Activated CD4-positive, alpha-beta T cell treated with anti-CD3 and anti-CD28 coated beads for 48 hours (primary cell): ENCODE measurements at regions not wholly inside any gene's neighbourhood (a gene's known extent, or its start where the extent isn't known, plus 50 kb on each side); places are given as distances from the start of the nearest gene placed in this dataset.
"Not testable (repeated sequence)": the region's sequence is repeated elsewhere in the genome, so short reads cannot be mapped to it uniquely, and the experiment has no call there.

ENCODE experiments used
- DNase-seq: peaks from one replicate; pipeline ENCODE4 v3.0.0-alpha.2; 2020

GRCh38 chr2:176781570-176782217 is 430.9 kb upstream of the HNRNPA3 start:
- DNase-seq, result no peak

DNA sequence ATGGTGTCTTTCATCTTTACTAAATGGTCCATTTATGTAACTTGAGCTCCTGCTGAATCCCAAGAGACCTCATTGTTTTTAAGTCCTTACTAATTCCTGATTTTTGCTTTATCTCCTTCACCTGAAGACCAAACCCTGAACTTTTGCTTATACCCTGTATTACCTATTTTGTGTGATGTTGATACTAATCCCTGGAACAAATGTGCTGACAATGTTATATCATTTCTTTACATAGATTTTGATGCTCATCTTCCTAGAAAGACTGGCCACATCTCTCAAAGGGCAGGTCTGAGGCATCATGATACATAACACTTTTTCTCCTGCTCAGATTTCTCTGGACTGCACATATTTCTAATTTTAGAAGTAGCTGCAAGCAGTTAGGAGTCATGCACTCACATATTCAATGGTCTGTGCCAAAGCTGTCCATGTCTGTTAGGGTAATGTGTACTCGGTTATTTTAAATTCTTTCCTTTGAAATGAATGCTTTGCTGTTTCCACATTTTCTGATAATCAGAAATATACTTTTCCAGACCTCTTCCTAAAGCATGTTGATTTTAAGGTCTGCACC is 427.9 kb upstream of the HNRNPA3 start:
- DNase-seq, result no peak

GRCh38 chr2:176789751-176790150 is 422.8 kb upstream of the HNRNPA3 start:
- DNase-seq, result no peak

DNA sequence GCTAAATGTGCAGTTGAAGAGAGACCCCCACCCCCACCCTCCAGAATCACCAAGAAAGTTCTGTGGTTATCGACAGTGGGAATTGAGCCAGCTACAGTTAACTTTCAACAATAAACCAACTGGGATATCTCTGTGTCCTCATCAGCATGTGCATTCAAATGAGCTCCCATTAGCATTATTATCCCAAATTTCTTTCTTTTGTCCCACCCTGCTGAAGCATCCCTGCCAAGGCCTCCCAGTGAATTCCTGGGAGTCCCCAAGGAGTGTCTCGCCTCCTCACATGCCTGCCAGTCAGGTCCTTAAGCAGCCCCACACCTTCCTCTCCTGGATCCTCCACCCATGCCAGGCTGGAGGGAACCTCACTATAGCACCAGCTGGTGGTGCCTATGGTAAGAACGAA is 422.1 kb upstream of the HNRNPA3 start:
- DNase-seq, result no peak

GRCh38 chr2:176793792-176794191 is 418.8 kb upstream of the HNRNPA3 start:
- no peak for DNase-seq

- no peak for DNase-seq
Observed at GRCh38 chr2:176794392-176794791, 418.2 kb upstream of the HNRNPA3 start.

DNA sequence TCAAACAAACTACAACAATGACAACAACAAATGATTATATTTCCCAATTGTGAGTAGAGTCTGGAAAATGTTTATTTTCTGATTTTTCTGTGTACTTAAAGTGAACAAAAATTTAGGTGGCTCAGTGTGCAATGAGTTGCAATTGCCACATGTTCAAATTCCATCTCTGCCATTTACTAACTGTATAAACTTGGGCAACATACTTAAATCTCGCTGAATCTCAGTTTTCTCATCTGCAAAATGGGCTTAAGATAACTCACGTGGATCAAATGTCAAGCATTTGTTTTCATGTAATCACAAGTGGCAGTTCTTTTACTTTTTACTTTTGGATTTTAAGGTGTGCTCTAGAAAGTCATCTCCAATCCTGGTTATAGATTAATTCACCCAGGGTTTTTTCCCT is 416.8 kb upstream of the HNRNPA3 start:
- DNase-seq, result no peak

DNA sequence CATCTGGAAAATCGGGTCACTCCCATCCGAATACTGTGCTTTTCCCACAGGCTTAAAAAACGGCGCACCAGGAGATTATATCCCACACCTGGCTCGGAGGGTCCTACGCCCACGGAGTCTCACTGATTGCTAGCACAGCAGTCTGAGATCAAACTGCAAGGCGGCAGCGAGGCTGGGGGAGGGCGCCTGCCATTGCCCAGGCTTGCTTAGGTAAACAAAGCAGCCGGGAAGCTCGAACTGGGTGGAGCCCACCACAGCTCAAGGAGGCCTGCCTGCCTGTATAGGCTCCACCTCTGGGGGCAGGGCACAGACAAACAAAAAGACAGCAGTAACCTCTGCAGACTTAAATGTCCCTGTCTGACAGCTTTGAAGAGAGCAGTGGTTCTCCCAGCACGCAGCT is 415.9 kb upstream of the HNRNPA3 start:
- DNase-seq, result not testable (repeated sequence)

GRCh38 chr2:176804392-176804791 is 408.2 kb upstream of the HNRNPA3 start:
- DNase-seq, result no peak

DNA sequence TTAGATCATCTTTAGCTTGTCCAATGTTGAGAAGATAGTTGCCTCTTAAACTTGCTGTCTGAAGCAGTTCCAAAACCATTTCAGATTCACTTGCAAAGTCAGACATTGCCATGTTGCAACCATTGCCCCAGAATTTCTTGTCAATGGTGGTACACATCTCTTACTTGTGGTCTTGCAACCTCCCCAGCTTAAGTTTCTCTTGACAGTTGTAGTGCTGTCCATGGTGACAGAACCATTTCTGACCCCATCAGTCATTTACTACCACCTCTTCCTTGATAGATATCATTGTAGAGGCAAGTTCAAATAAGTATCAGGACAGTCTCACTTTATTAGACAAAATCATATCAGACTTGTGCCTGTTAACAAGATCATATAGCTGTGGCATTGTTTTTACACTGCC is 407.2 kb upstream of the HNRNPA3 start:
- DNase-seq, result no peak

GRCh38 chr2:176812246-176812775 is 400.3 kb upstream of the HNRNPA3 start:
- DNase-seq, result no peak

GRCh38 chr2:176813156-176813555 is 399.4 kb upstream of the HNRNPA3 start:
- DNase-seq, result no peak

- DNase-seq, result no peak
Observed at GRCh38 chr2:176813621-176814049, 399.0 kb upstream of the HNRNPA3 start.

DNA sequence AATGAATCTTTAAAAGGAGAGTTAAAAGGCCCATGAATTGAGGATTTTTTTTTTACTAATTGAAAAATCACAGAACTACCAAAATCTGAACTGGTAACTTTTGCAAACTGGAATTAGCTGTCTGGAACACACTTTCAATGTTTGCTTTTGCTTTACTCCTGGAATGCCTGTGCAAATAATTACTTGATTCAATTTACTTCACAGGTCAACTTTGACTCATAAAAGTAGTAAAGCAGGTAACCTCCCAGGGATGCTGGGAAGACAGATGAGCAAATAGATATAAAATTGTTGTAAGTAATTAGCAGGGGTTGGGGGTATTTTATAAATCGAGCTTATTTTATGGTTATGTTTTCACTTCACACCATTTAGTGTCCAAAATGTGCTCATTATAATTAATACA is 398.3 kb upstream of the HNRNPA3 start:
- DNase-seq, result no peak

GRCh38 chr2:176814740-176815367 is 397.7 kb upstream of the HNRNPA3 start:
- DNase-seq, result peak; percentile 8

- peak; percentile 38 for DNase-seq
Observed at GRCh38 chr2:176817061-176817565, 395.5 kb upstream of the HNRNPA3 start.

- DNase-seq, result no peak
Observed at GRCh38 chr2:176818076-176818475, 394.5 kb upstream of the HNRNPA3 start.

DNA sequence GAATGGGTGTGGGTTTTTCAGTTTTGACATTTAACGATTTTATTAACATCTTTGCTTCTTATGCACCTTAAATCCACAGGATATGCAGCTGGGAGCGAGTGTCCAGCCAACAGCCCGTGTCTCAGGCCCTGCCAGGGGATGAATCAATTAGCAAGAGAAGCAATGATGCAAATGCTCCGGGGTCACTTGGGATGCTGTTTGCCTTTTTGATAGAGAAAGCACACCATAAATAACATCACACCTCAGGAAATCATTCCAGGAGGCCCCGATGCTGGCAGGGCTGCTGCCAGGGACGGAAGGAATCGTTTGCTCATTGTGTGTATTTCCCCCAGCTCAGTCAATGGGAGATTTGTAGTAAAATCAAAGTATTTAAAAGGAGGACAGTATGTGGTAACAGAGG is 394.0 kb upstream of the HNRNPA3 start:
- DNase-seq, result no peak

DNA sequence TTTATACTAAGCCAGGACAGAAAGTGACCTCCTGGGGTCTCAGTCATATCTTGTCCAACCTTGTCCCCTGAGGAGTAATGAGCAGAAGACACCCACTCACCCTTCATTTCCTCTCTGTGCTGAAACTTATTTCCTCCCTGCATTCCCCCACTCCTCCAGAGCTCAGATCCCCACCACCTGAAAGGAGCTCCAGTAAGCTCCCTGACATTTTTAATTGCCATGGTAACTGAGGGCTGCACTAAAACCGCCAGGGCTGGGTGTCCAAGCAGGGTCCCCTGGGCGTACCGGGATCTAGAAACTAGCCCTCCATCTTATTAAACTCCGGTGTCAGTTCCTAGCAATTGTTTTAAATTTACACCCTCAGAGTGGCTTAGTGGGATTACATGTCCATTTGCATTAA is 393.3 kb upstream of the HNRNPA3 start:
- no peak for DNase-seq

- DNase-seq, result no peak
Observed at GRCh38 chr2:176820371-176820932, 392.1 kb upstream of the HNRNPA3 start.

DNA sequence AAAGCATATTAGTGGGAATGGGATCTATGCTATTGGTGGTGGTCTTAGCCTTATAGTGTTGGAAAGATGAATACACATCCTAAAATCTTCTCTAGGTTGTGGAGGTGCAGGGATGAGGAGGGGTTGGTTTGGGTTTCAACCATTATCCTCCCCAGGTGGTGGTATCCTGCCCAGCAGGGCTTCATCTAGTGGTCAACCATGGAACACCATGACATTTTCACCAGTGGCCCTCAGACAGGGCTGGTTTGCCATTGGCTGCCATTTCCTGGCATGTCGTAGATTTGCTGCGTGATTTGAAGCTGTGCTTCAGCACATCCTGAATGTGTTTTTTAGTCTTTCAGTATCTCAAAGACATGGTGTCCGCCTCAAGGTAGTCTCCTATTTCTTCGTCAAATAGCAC is 391.2 kb upstream of the HNRNPA3 start:
- DNase-seq, result peak; percentile 3

DNA sequence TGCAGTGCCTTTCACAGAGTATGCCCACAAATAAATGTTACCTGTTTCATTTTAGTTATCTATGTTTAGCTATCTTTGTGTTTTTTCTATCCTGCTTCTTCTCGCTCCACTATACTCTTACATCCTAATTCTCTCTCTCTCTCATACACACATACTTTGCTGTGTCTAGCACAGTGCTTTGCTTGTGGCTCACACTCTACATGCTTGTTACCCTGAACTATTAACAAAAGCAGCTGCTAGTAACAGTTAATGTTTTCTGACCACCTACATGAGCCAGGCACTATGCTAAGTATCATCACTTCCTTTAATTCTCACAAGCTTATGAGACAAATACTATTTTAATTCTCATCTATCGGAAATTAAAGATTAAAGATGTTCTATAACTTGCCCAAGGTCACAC is 390.5 kb upstream of the HNRNPA3 start:
- no peak for DNase-seq

DNA sequence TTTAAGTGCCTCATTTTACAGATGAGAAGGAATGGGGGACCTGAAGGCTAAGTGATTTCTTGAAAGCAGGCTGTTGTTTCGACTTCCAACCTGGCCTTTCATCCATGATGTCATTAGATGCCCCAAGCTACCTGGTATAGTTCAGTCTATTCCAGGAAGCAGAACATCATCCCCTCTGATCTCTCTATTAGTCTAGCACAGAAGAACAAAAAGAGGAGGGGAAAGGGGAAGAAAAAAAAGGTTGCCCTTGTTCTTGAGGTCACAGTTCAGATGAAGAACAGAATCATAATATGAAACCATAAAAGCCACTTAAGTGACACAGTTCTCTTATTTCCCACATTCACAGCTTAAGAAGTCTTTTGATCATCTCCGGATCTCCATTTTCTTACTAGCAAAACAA is 386.2 kb upstream of the HNRNPA3 start:
- DNase-seq, result peak; percentile 5
